ENCODE measurements at regions not wholly inside any gene's neighbourhood (a gene's known extent, or its start where the extent isn't known, plus 50 kb on each side); places are given as distances from the start of the nearest gene placed in this dataset.

DNA sequence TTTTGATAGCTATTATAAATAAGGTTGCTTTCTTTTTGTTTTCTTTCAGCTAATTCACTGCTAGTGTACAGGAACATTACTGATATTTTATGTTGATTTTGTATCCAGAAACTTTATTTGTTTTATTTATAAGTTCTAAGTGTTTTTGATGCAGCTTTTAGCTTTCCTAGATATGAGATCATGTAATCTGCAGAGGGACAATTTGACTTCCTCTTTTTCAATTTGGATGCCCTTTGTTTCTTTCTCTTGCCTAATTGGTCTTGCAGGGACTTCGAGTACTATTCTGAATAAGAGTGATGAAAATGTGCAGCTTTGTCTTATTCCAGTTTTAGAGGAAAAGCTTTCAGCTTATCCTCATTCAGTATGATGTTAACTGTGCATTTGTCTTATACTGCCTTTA, 643.4 kb upstream of the CDH2 start (continued):
- TF ChIP-seq ZC3H10 (CRISPR knock-in tag; IDR thresholded peaks at IDR 0.05) (no peak), ESRRG (CRISPR knock-in tag; IDR thresholded peaks at IDR 0.05) (no peak), ZNF70 (CRISPR knock-in tag; IDR thresholded peaks at IDR 0.05) (no peak), ZNF8 (CRISPR knock-in tag; IDR thresholded peaks at IDR 0.05) (no peak), TCF4 (CRISPR knock-in tag; IDR thresholded peaks at IDR 0.05; ENCODE audit: borderline replicate concordance) (no peak)

DNA sequence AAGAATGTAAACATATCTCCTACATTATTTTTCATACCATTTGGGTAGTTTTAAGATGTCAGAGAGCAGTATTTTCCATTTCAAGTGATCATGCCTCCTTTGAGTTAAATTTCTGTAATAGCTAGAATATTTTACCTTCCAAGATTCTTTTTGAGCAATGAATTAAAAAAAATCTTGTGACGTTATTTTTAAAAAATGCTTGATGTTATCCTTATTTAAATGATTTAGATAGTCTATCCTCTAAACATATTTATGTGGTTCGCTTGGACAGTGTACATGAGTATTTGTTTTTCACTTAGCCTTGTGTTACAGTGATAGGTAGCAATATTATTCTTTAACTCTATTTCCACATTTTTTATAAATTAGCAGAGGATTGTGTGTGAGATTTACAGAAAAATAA, 639.2 kb upstream of the CDH2 start:
- ATAC-seq, result peak; percentile 61; the same call in 2 of the 3 replicates
- TF ChIP-seq ZFP30 (CRISPR knock-in tag; IDR thresholded peaks at IDR 0.05) (no peak), ZNF8 (CRISPR knock-in tag; IDR thresholded peaks at IDR 0.05) (no peak), ZFP3 (CRISPR knock-in tag; IDR thresholded peaks at IDR 0.05) (no peak), BACH2 (CRISPR knock-in tag; IDR thresholded peaks at IDR 0.05; ENCODE audit: borderline replicate concordance) (no peak), SNAI2 (CRISPR knock-in tag; IDR thresholded peaks at IDR 0.05) (no peak), PPARA (CRISPR knock-in tag; IDR thresholded peaks at IDR 0.05; ENCODE audit: borderline replicate concordance) (no peak), ZNF70 (CRISPR knock-in tag; IDR thresholded peaks at IDR 0.05) (no peak), ARNTL (CRISPR knock-in tag; IDR thresholded peaks at IDR 0.05; ENCODE audit: borderline replicate concordance, low read depth) (no peak), CSDC2 (CRISPR knock-in tag; IDR thresholded peaks at IDR 0.05) (no peak), OSR1 (CRISPR knock-in tag; IDR thresholded peaks at IDR 0.05) (no peak), ESRRG (CRISPR knock-in tag; IDR thresholded peaks at IDR 0.05) (no peak), ZNF565 (CRISPR knock-in tag; conservative IDR thresholded peaks at IDR 0.05; ENCODE audit: low read depth) (no peak), ISL1 (CRISPR knock-in tag; IDR thresholded peaks at IDR 0.05) (no peak)
- TF ChIP-seq, protein P1, sequence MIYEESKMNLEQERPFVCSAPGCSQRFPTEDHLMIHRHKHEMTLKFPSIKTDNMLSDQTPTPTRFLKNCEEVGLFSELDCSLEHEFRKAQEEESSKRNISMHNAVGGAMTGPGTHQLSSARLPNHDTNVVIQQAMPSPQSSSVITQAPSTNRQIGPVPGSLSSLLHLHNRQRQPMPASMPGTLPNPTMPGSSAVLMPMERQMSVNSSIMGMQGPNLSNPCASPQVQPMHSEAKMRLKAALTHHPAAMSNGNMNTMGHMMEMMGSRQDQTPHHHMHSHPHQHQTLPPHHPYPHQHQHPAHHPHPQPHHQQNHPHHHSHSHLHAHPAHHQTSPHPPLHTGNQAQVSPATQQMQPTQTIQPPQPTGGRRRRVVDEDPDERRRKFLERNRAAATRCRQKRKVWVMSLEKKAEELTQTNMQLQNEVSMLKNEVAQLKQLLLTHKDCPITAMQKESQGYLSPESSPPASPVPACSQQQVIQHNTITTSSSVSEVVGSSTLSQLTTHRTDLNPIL (CRISPR knock-in tag; IDR thresholded peaks at IDR 0.05; ENCODE audit: low read depth), result no peak
- TF ChIP-seq, protein P2, sequence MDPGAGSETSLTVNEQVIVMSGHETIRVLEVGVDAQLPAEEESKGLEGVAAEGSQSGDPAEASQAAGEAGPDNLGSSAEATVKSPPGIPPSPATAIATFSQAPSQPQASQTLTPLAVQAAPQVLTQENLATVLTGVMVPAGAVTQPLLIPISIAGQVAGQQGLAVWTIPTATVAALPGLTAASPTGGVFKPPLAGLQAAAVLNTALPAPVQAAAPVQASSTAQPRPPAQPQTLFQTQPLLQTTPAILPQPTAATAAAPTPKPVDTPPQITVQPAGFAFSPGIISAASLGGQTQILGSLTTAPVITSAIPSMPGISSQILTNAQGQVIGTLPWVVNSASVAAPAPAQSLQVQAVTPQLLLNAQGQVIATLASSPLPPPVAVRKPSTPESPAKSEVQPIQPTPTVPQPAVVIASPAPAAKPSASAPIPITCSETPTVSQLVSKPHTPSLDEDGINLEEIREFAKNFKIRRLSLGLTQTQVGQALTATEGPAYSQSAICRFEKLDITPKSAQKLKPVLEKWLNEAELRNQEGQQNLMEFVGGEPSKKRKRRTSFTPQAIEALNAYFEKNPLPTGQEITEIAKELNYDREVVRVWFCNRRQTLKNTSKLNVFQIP (CRISPR knock-in tag; IDR thresholded peaks at IDR 0.05; ENCODE audit: borderline replicate concordance, low read depth), result no peak

DNA sequence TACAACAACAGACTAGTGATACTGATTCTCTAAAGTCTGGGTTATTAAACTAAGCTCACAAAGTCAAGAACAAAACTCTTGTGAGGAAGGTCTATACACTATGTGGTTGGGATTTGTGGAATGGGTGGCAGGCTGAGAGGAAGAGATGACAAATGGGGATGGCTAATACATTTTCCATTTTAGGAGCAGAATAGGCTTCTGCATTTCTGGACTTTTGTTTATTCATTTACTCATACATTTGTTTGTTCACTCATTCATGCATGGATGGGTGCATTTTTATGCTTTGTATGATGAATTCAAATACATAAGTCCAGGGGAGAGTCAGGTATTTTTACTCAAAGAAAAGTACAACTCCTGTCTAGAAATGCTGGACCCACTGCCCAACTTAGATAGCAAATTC, 637.4 kb upstream of the CDH2 start:
- no peak for ATAC-seq
- TF ChIP-seq BACH2 (CRISPR knock-in tag; IDR thresholded peaks at IDR 0.05; ENCODE audit: borderline replicate concordance), result no peak
- TF ChIP-seq, protein P3, sequence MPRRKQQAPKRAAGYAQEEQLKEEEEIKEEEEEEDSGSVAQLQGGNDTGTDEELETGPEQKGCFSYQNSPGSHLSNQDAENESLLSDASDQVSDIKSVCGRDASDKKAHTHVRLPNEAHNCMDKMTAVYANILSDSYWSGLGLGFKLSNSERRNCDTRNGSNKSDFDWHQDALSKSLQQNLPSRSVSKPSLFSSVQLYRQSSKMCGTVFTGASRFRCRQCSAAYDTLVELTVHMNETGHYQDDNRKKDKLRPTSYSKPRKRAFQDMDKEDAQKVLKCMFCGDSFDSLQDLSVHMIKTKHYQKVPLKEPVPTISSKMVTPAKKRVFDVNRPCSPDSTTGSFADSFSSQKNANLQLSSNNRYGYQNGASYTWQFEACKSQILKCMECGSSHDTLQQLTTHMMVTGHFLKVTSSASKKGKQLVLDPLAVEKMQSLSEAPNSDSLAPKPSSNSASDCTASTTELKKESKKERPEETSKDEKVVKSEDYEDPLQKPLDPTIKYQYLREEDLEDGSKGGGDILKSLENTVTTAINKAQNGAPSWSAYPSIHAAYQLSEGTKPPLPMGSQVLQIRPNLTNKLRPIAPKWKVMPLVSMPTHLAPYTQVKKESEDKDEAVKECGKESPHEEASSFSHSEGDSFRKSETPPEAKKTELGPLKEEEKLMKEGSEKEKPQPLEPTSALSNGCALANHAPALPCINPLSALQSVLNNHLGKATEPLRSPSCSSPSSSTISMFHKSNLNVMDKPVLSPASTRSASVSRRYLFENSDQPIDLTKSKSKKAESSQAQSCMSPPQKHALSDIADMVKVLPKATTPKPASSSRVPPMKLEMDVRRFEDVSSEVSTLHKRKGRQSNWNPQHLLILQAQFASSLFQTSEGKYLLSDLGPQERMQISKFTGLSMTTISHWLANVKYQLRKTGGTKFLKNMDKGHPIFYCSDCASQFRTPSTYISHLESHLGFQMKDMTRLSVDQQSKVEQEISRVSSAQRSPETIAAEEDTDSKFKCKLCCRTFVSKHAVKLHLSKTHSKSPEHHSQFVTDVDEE (CRISPR knock-in tag; IDR thresholded peaks at IDR 0.05), result no peak
- no peak for TF ChIP-seq ZFP3 (CRISPR knock-in tag; IDR thresholded peaks at IDR 0.05)
- TF ChIP-seq SNAI2 (CRISPR knock-in tag; IDR thresholded peaks at IDR 0.05), result no peak
- TF ChIP-seq ZFP30 (CRISPR knock-in tag; IDR thresholded peaks at IDR 0.05), result no peak
- TF ChIP-seq OSR1 (CRISPR knock-in tag; IDR thresholded peaks at IDR 0.05), result no peak
- TF ChIP-seq, protein P4, sequence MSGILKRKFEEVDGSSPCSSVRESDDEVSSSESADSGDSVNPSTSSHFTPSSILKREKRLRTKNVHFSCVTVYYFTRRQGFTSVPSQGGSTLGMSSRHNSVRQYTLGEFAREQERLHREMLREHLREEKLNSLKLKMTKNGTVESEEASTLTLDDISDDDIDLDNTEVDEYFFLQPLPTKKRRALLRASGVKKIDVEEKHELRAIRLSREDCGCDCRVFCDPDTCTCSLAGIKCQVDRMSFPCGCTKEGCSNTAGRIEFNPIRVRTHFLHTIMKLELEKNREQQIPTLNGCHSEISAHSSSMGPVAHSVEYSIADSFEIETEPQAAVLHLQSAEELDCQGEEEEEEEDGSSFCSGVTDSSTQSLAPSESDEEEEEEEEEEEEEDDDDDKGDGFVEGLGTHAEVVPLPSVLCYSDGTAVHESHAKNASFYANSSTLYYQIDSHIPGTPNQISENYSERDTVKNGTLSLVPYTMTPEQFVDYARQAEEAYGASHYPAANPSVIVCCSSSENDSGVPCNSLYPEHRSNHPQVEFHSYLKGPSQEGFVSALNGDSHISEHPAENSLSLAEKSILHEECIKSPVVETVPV (CRISPR knock-in tag; IDR thresholded peaks at IDR 0.05), result no peak
- TF ChIP-seq ZNF8 (CRISPR knock-in tag; IDR thresholded peaks at IDR 0.05), result no peak
- no peak for TF ChIP-seq CSDC2 (CRISPR knock-in tag; IDR thresholded peaks at IDR 0.05)
- no peak for TF ChIP-seq RARB (CRISPR knock-in tag; IDR thresholded peaks at IDR 0.05)

DNA sequence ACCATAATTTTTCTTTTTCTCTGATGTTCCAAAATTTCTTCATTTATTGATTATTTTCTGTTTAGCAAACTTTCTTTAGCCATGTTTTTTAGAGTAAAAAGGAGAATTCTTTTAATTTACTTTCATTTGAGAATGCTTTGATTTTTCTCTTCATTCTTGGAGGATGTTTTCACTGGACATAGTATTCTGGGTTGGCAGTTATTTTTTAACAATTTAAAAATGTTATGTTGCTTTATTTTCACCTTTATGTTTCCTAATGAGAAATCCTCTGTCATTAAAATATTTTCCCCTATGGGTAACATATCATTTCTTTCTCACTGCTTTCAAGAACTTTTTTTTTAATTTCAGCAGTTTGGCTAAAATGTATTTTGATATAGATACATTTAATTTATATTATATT, 631.4 kb upstream of the CDH2 start:
- no peak for ATAC-seq
- TF ChIP-seq ZC3H10 (CRISPR knock-in tag; IDR thresholded peaks at IDR 0.05) (no peak), SNAI2 (CRISPR knock-in tag; IDR thresholded peaks at IDR 0.05) (no peak), GLIS3 (CRISPR knock-in tag; IDR thresholded peaks at IDR 0.05) (no peak)
- TF ChIP-seq, protein P4 (CRISPR knock-in tag; IDR thresholded peaks at IDR 0.05), result no peak

All from SK-N-SH treated with all-trans-retinoic acid at 6 μM for 48 hours (cell line).